Ishikawa (cell line): ENCODE measurements at regions not wholly inside any gene's neighbourhood (a gene's known extent, or its start where the extent isn't known, plus 50 kb on each side); places are given as distances from the start of the nearest gene placed in this dataset.

Experiments
- CEBPB ChIP-seq: IDR thresholded peaks from 2 replicates; pipeline ENCODE4 v1.6.1; 2012
- CREB1 ChIP-seq: IDR thresholded peaks from 2 replicates; pipeline ENCODE4 v1.6.1; 2012; ENCODE audit warnings: low read depth
- EGR1 ChIP-seq: IDR thresholded peaks from 2 replicates; pipeline ENCODE4 v1.6.1; 2012
- EP300 ChIP-seq: IDR thresholded peaks from 2 replicates; pipeline ENCODE4 v1.6.1; 2012; ENCODE audit warnings: borderline replicate concordance
- FOXM1 ChIP-seq: IDR thresholded peaks from 2 replicates; pipeline ENCODE4 v1.6.1; 2012; ENCODE audit warnings: low read depth, borderline replicate concordance
- NFIC ChIP-seq: IDR thresholded peaks from 2 replicates; pipeline ENCODE4 v1.6.1; 2012
- RAD21 ChIP-seq: IDR thresholded peaks from 2 replicates; pipeline ENCODE4 v1.6.1; 2012; ENCODE audit warnings: low read depth
- REST ChIP-seq: IDR thresholded peaks from 2 replicates; pipeline ENCODE4 v1.6.1; 2012; ENCODE audit warnings: low read depth, mild to moderate bottlenecking
- TAF1 ChIP-seq: IDR thresholded peaks from 2 replicates; pipeline ENCODE4 v1.6.1; 2012; ENCODE audit warnings: low read depth, mild to moderate bottlenecking
- TCF12 ChIP-seq: IDR thresholded peaks from 2 replicates; pipeline ENCODE4 v1.6.1; 2012; ENCODE audit warnings: low read depth
- TEAD4 ChIP-seq: IDR thresholded peaks from 2 replicates; pipeline ENCODE4 v1.6.1; 2012
- YY1 ChIP-seq: IDR thresholded peaks from 2 replicates; pipeline ENCODE4 v1.6.1; 2012; ENCODE audit warnings: low read depth
- ZBTB7A ChIP-seq: IDR thresholded peaks from 2 replicates; pipeline ENCODE4 v1.6.1; 2012; ENCODE audit warnings: low read depth
- TF ChIP-seq, protein P1 (sequence below): IDR thresholded peaks from 2 replicates; pipeline ENCODE4 v1.6.1; 2012
- TF ChIP-seq, protein P2 (sequence below): IDR thresholded peaks from 2 replicates; pipeline ENCODE4 v1.6.1; 2012

GRCh38 chr14:36418937-36419336 lies 98.5 kb upstream of the MBIP start:
- TF ChIP-seq ZBTB7A (no peak), REST (no peak), FOXM1 (no peak), TCF12 (no peak), EGR1 (no peak), RAD21 (no peak), CREB1 (no peak), TEAD4 (no peak), CEBPB (no peak), TAF1 (no peak), YY1 (no peak), NFIC (no peak), EP300 (no peak)
- TF ChIP-seq, protein P1, sequence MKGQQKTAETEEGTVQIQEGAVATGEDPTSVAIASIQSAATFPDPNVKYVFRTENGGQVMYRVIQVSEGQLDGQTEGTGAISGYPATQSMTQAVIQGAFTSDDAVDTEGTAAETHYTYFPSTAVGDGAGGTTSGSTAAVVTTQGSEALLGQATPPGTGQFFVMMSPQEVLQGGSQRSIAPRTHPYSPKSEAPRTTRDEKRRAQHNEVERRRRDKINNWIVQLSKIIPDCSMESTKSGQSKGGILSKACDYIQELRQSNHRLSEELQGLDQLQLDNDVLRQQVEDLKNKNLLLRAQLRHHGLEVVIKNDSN, result no peak
- TF ChIP-seq, protein P2, sequence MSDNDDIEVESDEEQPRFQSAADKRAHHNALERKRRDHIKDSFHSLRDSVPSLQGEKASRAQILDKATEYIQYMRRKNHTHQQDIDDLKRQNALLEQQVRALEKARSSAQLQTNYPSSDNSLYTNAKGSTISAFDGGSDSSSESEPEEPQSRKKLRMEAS, result no peak

DNA sequence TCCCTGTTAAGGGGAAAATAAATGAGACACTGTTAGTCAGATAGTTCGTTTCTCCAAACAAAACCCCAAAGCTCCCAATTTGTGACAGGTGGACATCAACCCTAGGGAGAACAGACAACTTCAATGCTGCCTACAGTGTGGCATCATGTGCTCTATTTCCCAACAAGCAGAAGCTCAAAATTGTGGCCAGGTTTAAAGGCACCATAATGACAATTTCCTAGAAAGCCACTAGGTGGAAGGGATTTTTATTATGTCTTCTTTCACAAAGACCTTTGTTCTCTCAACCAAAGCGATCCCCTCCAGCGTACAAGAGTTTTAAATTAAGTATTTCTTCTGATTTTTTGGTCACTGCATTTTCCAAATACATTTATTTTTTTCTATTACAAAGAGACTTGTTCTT lies 88.0 kb upstream of the MBIP start:
- TF ChIP-seq REST (no peak), FOXM1 (no peak), TAF1 (no peak), CREB1 (no peak), ZBTB7A (no peak), CEBPB (no peak), TCF12 (no peak), YY1 (no peak), NFIC (no peak)
- TF ChIP-seq, protein P1, result no peak
- TF ChIP-seq, protein P2, result no peak

GRCh38 chr14:36405589-36406274 lies 85.3 kb upstream of the MBIP start:
- no peak for TF ChIP-seq CEBPB
- TF ChIP-seq, protein P1, result no peak
- TF ChIP-seq, protein P2, result no peak
- no peak for TF ChIP-seq EP300
- no peak for TF ChIP-seq YY1
- TF ChIP-seq TEAD4, result no peak
- TF ChIP-seq EGR1, result no peak
- TF ChIP-seq TAF1, result no peak
- TF ChIP-seq RAD21, result no peak
- no peak for TF ChIP-seq NFIC
- no peak for TF ChIP-seq ZBTB7A
- TF ChIP-seq FOXM1, result no peak
- TF ChIP-seq TCF12, result no peak

DNA sequence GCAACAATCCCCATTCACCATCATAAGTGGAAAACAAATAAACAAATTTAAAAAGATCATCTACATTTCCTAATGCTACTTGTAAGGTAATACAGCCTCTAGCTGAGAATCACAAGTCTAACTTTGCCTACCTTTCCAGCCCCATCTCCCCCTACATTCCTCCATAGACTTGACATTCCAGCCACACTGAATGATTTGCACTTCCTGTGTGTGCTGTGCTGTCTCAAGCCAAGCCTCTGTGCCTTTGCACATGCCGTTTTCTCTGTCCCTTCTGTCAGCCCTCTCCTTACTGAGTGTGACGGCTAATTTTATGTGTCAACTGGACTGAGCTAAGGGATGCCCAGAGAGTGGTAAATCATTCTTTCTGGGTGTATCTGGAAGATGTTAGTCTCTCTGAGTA lies 82.4 kb upstream of the MBIP start:
- no peak for TF ChIP-seq FOXM1

GRCh38 chr14:36398463-36399291 lies 78.2 kb upstream of the MBIP start:
- TF ChIP-seq TAF1, result no peak
- TF ChIP-seq EGR1, result no peak
- no peak for TF ChIP-seq REST
- no peak for TF ChIP-seq EP300
- no peak for TF ChIP-seq NFIC
- TF ChIP-seq RAD21, result no peak
- no peak for TF ChIP-seq FOXM1
- TF ChIP-seq YY1, result no peak
- TF ChIP-seq, protein P1, result no peak
- TF ChIP-seq, protein P2, result no peak
- TF ChIP-seq TEAD4, result no peak
- no peak for TF ChIP-seq CREB1
- no peak for TF ChIP-seq TCF12
- no peak for TF ChIP-seq ZBTB7A
